Fibroblast of skin of abdomen (primary cell): ENCODE measurements at regions not wholly inside any gene's neighbourhood (a gene's known extent, or its start where the extent isn't known, plus 50 kb on each side); places are given as distances from the start of the nearest gene placed in this dataset.
"Not testable (repeated sequence)": the region's sequence is repeated elsewhere in the genome, so short reads cannot be mapped to it uniquely, and the experiment has no call there.

Source experiments
- DNase-seq: peaks from one replicate; pipeline ENCODE4 v3.0.0-alpha.2; 2013

DNA sequence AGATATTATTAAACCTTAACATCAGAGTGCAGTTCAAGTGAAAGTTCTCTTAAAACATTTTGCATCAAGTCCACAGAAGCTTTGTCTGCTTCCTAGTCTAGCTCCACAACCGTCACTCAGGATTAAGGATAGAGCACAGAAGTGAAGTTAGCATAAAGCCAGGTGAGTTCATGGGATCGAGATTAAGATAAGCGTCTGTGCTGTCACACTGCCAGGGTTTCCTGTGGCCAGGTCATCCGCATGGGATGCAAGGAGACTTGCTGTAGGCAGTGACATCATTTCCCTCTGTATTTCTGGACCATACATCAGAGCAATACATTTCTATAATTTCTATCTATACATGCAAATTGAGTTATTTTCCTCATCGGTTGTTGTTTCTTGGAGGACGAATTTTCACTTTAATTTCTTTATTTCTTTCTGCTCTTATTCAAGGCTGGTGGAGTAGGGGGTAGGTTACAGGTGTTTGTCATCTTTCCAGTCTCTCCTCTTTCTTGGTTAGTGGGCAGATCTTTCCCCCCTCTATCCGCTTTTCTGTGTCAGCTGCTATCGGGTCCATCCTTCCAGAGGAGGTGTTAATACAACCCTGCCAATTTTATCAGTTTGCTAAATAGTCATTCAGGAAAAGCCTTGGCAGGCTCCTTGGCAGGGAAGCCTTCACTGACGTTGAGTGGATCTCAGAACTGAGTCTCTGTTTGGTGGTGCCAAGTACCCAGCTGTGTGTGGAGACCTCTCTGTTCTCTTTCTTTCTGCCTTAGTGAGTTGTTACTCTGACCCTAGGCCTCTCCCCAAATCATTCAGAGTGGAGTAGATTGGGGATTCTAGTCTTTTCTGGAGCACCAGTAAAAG is 307.6 kb upstream of the MAP3K7 start:
- DNase-seq = no peak

DNA sequence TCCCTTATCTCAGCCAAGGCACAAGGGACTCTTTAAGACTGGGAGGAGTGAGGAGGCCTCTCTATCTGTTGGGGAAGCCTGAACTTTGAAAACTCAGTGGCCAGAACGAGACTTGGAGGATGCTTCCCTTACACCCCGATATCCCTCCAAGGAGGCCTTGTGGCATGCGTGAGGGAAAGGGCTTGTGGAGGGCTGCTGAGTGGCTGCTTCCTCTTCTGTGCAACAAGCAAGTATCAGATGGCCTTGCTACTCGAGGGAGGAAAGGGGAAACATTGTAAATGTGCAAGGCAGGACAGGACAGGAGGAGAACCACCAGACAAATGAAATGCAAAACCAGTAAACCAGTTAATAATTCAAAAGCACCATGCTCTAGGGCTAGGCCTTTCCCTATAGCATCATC is 306.5 kb upstream of the MAP3K7 start:
- no peak for DNase-seq

- DNase-seq = no peak
Observed at GRCh38 chr6:90892271-90892670, 305.4 kb upstream of the MAP3K7 start.

- DNase-seq = no peak
Observed at GRCh38 chr6:90891355-90891754, 304.5 kb upstream of the MAP3K7 start.

- DNase-seq = no peak
Observed at GRCh38 chr6:90890683-90891330, 303.9 kb upstream of the MAP3K7 start.

GRCh38 chr6:90887764-90888163 is 300.9 kb upstream of the MAP3K7 start:
- no peak for DNase-seq

- DNase-seq = no peak
Observed at GRCh38 chr6:90885611-90886056, 298.8 kb upstream of the MAP3K7 start.

DNA sequence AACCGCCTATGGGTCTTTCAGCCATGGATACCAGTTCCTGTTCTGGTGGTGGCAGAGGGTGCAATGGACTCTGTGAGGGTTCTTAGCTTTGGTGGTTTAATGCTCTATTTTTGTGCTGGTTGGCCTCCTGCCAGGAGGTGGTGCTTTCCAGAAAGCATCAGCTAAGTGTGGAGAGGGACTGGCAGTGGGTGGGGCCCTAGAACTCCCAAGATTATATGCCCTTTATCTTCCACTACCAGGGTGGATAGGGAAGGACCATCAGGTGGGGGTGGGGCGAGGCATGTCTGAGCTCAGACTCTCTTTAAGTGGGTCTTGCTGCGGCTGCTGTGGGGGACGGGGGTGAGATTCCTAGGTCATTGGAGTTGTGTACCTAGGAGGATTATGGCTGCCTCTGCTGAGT is 298.3 kb upstream of the MAP3K7 start:
- DNase-seq = not testable (repeated sequence)

- no peak for DNase-seq
Observed at GRCh38 chr6:90877616-90878015, 290.7 kb upstream of the MAP3K7 start.

DNA sequence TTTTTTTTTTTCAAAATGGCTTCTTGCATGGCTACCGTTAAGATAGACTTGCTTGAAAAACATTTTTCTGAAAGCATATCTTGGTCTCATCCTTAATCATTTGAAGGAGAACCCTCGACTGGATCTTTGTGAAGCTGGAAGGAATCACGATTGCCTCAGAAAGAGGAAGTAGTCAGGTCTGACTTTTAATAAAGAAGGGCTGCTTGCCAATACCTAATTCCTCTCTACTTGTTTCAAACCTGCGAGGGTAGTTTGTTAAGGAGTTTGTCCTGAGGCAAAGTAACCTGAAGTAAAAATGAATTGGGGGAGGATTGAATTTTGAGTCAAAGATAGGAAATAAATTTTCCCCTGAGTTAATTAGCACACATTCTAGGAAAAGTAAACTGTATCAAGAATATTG is 288.1 kb upstream of the MAP3K7 start:
- DNase-seq = no peak

DNA sequence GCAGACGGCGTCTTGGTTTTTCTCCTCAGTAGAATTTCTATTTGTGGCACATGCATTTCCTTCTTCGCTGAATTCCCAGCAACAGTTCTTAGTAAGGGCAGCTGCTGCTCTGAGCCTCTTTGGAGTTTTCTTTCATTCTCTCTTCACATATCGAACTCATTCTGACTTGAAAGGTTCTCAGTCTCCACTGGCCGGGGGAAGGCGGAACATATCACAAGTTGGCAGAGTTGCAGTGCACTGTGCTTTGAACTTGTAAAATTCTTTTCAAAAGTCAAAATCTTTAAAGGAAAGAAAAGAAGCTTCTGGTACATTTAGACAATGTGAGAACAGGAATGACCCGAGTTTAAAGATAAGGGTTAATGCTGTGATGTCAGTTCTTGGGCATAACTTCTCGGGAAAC is 286.1 kb upstream of the MAP3K7 start:
- DNase-seq = no peak

- peak; percentile 36 for DNase-seq
Observed at GRCh38 chr6:90870561-90870960, 283.7 kb upstream of the MAP3K7 start.

- no peak for DNase-seq
Observed at GRCh38 chr6:90868656-90869055, 281.8 kb upstream of the MAP3K7 start.

DNA sequence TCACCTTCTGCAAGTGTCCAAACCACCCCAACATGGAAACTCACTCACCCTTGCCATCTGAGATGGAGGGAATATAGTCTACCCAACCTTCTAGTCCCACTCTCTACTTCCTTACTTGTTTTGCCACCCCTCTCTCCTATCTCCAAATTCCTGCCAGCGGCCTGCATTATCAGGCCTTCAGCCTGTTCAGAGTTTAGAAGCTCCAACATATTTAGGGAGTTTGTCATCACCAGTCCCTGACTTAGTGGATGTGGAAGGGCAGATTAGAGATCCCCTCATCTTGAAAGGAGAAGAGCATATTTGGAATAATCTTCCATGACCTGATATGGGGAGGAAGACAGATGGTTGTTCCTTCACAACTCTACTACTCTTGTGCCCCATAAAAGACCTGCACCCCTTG is 281.4 kb upstream of the MAP3K7 start:
- no peak for DNase-seq

GRCh38 chr6:90865513-90865912 is 278.6 kb upstream of the MAP3K7 start:
- no peak for DNase-seq

- DNase-seq = no peak
Observed at GRCh38 chr6:90863043-90863442, 276.2 kb upstream of the MAP3K7 start.

DNA sequence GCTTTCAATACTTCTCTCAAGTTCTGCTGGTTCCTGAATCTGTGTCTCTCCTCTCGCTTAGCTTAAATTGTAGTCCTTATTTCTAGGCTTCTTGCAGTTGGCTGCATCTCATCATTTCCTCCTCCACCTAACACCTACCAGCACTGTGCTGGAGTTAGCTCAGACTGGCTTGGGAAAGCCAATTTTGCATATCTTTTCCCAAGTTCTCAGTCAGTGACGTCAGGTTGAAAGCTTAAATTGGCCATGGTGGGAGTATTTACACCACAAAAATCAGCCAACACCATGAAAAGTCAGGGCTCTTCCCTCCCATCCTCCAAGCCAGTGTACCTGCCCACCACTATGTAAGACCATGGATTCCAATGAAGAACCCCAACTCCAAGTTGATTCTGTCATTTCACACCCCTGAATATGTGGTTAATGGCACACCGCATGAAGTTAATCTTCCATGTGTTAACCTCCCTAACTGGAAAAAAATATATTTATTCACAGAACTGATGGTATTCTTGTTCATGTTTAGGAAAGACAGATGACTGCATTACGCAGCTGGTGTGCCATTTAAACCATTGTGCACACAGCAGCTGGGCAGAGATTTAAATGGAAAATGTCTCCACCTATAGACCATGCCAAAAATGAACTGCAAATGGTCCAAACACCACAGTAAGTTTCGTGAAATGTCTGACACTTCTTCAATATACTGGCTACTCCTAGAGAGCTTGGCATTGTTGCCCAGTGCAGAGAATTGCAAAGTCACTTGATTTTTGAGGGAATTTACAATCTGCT is 274.1 kb upstream of the MAP3K7 start:
- peak; percentile 2 for DNase-seq

DNA sequence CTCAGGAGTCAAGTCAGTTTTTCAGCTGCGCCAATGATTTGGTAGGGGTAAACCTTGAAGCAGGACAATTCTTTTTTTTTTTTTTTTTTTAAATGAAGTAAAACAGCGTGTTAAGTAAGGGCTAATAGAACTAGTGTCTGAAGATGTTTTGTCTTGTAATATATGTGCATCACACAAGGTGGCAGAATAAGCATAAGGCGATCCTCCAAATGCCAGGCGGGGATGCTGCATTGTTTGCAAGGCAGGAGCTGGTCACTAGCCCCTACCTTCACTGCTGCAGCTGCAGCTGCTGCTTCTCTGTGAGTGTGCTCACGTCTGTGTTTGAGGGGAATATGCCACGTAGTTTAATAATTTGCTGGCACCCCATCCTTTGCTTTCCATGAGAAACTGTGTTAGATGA is 272.7 kb upstream of the MAP3K7 start:
- no peak for DNase-seq

DNA sequence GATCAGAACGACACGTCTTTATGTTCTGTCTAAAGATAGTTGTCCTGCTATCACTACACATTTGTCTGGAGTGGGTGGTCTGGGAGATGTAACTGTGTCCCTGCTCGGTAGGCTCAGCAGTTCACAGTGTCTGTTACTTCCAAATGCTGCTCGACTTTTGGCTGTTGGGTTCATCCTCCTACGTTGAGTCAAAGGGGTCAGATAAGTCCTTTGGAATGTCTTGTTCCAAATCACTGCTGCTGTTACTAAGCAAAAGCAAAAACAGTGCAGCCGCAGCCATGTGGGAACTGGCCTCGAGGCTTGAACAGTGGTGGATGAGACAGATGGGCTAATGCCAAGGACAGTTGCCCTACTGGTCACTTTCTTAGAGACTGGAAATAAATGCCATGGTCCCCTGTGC is 272.2 kb upstream of the MAP3K7 start:
- DNase-seq = no peak

- DNase-seq = no peak
Observed at GRCh38 chr6:90849686-90850085, 262.8 kb upstream of the MAP3K7 start.

DNA sequence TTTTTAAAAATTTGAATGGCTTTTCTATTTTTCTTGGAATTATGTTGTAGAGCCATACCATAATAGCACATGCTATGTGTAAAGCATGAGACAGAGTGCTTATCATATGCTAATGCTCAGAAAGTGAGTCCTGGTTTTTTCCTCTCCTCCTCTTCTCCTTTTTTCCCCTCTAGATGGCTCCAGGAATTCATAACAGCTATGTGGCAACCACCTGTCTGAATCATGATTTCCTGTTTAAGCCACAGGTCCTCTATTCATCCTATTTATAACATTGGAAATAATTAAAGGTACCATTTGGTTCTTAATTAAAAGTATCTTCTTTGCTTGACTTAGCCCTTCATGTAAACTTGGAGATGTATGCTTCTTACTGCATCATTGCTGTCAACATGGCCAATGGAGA is 260.0 kb upstream of the MAP3K7 start:
- no peak for DNase-seq

GRCh38 chr6:90835596-90836212 is 248.8 kb upstream of the MAP3K7 start:
- DNase-seq = no peak

GRCh38 chr6:90829311-90829710 is 242.4 kb upstream of the MAP3K7 start:
- no peak for DNase-seq
